Natural killer cell (primary cell): ENCODE measurements at regions not wholly inside any gene's neighbourhood (a gene's known extent, or its start where the extent isn't known, plus 50 kb on each side); places are given as distances from the start of the nearest gene placed in this dataset.

Experiments
- ATAC-seq, 3 donors: fragments of 150-1000 bp in 2 of 3; fragments of 200-7000 bp in 1 of 3; cut with Tn5 transposase; 1 replicate in 1 of 3; 2 replicates in 2 of 3; pipeline ENCODE4 v1.10.0; 2021; ENCODE audit warnings: mild to moderate bottlenecking in 2 of 3, moderate library complexity in 2 of 3
- DNase-seq, 2 donors: peaks; one replicate each; pipeline versions ENCODE4 v3.0.0 to v3.0.0-alpha.2; 2013 to 2021; ENCODE audit warnings: mixed read lengths in 1 of 2
- H3K27ac ChIP-seq: one replicate; pipeline ENCODE4 v1.5.1; 2013; ENCODE audit warnings: mild to moderate bottlenecking, low read length
- H3K27me3 ChIP-seq: one replicate; pipeline ENCODE4 v1.6.1; 2013; ENCODE audit warnings: low read length; ENCODE audit not compliant: control insufficient read depth, insufficient read depth
- H3K36me3 ChIP-seq: one replicate; pipeline ENCODE4 v1.6.1; 2013; ENCODE audit warnings: low read length; ENCODE audit not compliant: control insufficient read depth, insufficient read depth
- H3K4me1 ChIP-seq: one replicate; pipeline ENCODE4 v1.6.1; 2013; ENCODE audit warnings: low read length; ENCODE audit not compliant: control insufficient read depth, insufficient read depth
- H3K4me3 ChIP-seq: one replicate; pipeline ENCODE4 v1.5.1; 2013; ENCODE audit warnings: low read length
- H3K9me3 ChIP-seq: one replicate; pipeline ENCODE4 v1.6.1; 2013; ENCODE audit warnings: low read length; ENCODE audit not compliant: control insufficient read depth, insufficient read depth
- H3K27ac Mint-ChIP-seq, 2 donors: one replicate each; pipeline ENCODE4 v1.8.0; 2022; ENCODE audit warnings: mild to moderate bottlenecking in 2 of 2, mixed read lengths in 2 of 2, moderate library complexity in 1 of 2
- H3K27me3 Mint-ChIP-seq, 2 donors: one replicate each; pipeline ENCODE4 v1.8.0; 2022; ENCODE audit warnings: low read depth in 2 of 2, mixed read lengths in 2 of 2
- H3K36me3 Mint-ChIP-seq: one replicate; pipeline ENCODE4 v1.8.0; 2022; ENCODE audit warnings: mixed read lengths
- H3K4me1 Mint-ChIP-seq, 2 donors: one replicate each; pipeline ENCODE4 v1.8.0; 2022; ENCODE audit warnings: mixed read lengths in 2 of 2
- H3K4me3 Mint-ChIP-seq: one replicate; pipeline ENCODE4 v1.8.0; 2022; ENCODE audit warnings: mild to moderate bottlenecking, moderate library complexity, mixed read lengths
- H3K9me3 Mint-ChIP-seq, 2 donors: one replicate each; pipeline ENCODE4 v1.8.0; 2022; ENCODE audit warnings: mixed read lengths in 2 of 2
- CTCF ChIP-seq: fragments of 200-600 bp; IDR thresholded peaks from one replicate; pipeline ENCODE4 v1.8.0; 2022; ENCODE audit warnings: antibody characterized with exemption
- WGBS: methylation state at CpG from one replicate; pipeline ENCODE4 v1.1.7; 2013; ENCODE audit warnings: missing lambda C conversion rate; ENCODE audit not compliant: insufficient coverage; 5-methylcytosine and 5-hydroxymethylcytosine counted together
- intact Hi-C: fragments of 100-400 bp; cut with micrococcal nuclease; formaldehyde crosslinking; loops from one replicate; pipeline ENCODE4 v1.14.2; 2022

GRCh38 chr12:78321696-78322095 lies 491.0 kb downstream of the NAV3 start:
- no peaks in the 10 kb centered on the region for H3K27me3 Mint-ChIP-seq
- no peak overlapping the region for H3K27ac Mint-ChIP-seq
- Histone ChIP-seq H3K4me1 (no peaks in the 10 kb centered on the region), H3K36me3 (no peaks in the 10 kb centered on the region), H3K27ac (no peak overlapping the region), H3K9me3 (no peaks in the 10 kb centered on the region), H3K27me3 (no peaks in the 10 kb centered on the region), H3K4me3 (no peak overlapping the region)
- intact Hi-C loops = no loop called here
- no peak for TF ChIP-seq CTCF
- H3K36me3 Mint-ChIP-seq = no peaks in the 10 kb centered on the region
- H3K4me1 Mint-ChIP-seq = no peaks in the 10 kb centered on the region
- H3K9me3 Mint-ChIP-seq = peaks cover 12 to 13% of the 10 kb centered on the region in 2 donors
- WGBS = no CpG with 5 or more reads among the region's 2 CpGs
- H3K4me3 Mint-ChIP-seq = no peak overlapping the region
- no peak for ATAC-seq
- DNase-seq = no peak

GRCh38 chr12:78323226-78323625 lies 492.5 kb downstream of the NAV3 start:
- no peak overlapping the region for H3K27ac ChIP-seq
- H3K9me3 ChIP-seq = no peaks in the 10 kb centered on the region
- H3K4me1 Mint-ChIP-seq = no peaks in the 10 kb centered on the region
- H3K4me3 ChIP-seq = no peak overlapping the region
- no peak overlapping the region for H3K27ac Mint-ChIP-seq
- no peak for TF ChIP-seq CTCF
- peaks cover 12% of the 10 kb centered on the region in 2 donors for H3K9me3 Mint-ChIP-seq
- no peaks in the 10 kb centered on the region for H3K4me1 ChIP-seq
- H3K4me3 Mint-ChIP-seq = no peak overlapping the region
- no peaks in the 10 kb centered on the region for H3K27me3 ChIP-seq
- H3K36me3 ChIP-seq = no peaks in the 10 kb centered on the region
- intact Hi-C loops = no loop called here
- H3K27me3 Mint-ChIP-seq = no peaks in the 10 kb centered on the region
- no peak for ATAC-seq
- no peak for DNase-seq
- no peaks in the 10 kb centered on the region for H3K36me3 Mint-ChIP-seq

GRCh38 chr12:78324234-78324633 lies 493.5 kb downstream of the NAV3 start:
- H3K9me3 Mint-ChIP-seq = peaks cover 12% of the 10 kb centered on the region in 2 donors

More at GRCh38 chr12:78324234-78324633, 493.5 kb downstream of the NAV3 start:
- WGBS = 66% methylated on average over 2 of the region's 2 CpGs
- no peaks in the 10 kb centered on the region for H3K27me3 Mint-ChIP-seq
- no peak for DNase-seq
- Histone ChIP-seq H3K4me3 (no peak overlapping the region), H3K27ac (no peak overlapping the region), H3K27me3 (no peaks in the 10 kb centered on the region), H3K36me3 (no peaks in the 10 kb centered on the region), H3K9me3 (no peaks in the 10 kb centered on the region), H3K4me1 (no peaks in the 10 kb centered on the region)
- ATAC-seq = no peak
- no peaks in the 10 kb centered on the region for H3K4me1 Mint-ChIP-seq
- TF ChIP-seq CTCF = no peak
- no peak overlapping the region for H3K4me3 Mint-ChIP-seq
- intact Hi-C loops = no loop called here
- no peaks in the 10 kb centered on the region for H3K36me3 Mint-ChIP-seq
- no peak overlapping the region for H3K27ac Mint-ChIP-seq
